ENCODE measurements at regions not wholly inside any gene's neighbourhood (a gene's known extent, or its start where the extent isn't known, plus 50 kb on each side); places are given as distances from the start of the nearest gene placed in this dataset.
"Not testable (repeated sequence)": the region's sequence is repeated elsewhere in the genome, so short reads cannot be mapped to it uniquely, and the experiment has no call there.

GRCh38 chr5:82519558-82519957 is 241.4 kb upstream of the RPS23 start:
- DNase-seq (ENCODE audit: extremely low read depth, low read depth), result no peak
- no peak for TF ChIP-seq CTCF (IDR thresholded peaks at IDR 0.05; ENCODE audit: low read depth, low read length)

GRCh38 chr5:82517544-82518075 is 239.5 kb upstream of the RPS23 start:
- no peak for DNase-seq (ENCODE audit: extremely low read depth, low read depth)
- no peak for TF ChIP-seq CTCF (IDR thresholded peaks at IDR 0.05; ENCODE audit: low read depth, low read length)

GRCh38 chr5:82513738-82514137 is 235.6 kb upstream of the RPS23 start:
- no peak for DNase-seq (ENCODE audit: extremely low read depth, low read depth)
- no peak for TF ChIP-seq CTCF (IDR thresholded peaks at IDR 0.05; ENCODE audit: low read depth, low read length)

- TF ChIP-seq CTCF (IDR thresholded peaks at IDR 0.05; ENCODE audit: low read depth, low read length), result no peak
- no peak for DNase-seq (ENCODE audit: extremely low read depth, low read depth)
Observed at GRCh38 chr5:82512025-82512424, 233.9 kb upstream of the RPS23 start.

GRCh38 chr5:82511134-82511533 is 233.0 kb upstream of the RPS23 start:
- DNase-seq (ENCODE audit: extremely low read depth, low read depth), result no peak
- TF ChIP-seq CTCF (IDR thresholded peaks at IDR 0.05; ENCODE audit: low read depth, low read length), result no peak

- DNase-seq (ENCODE audit: extremely low read depth, low read depth), result no peak
- no peak for TF ChIP-seq CTCF (IDR thresholded peaks at IDR 0.05; ENCODE audit: low read depth, low read length)
Observed at GRCh38 chr5:82509762-82510161, 231.6 kb upstream of the RPS23 start.

GRCh38 chr5:82506390-82506789 is 228.2 kb upstream of the RPS23 start:
- not testable (repeated sequence) for DNase-seq (ENCODE audit: extremely low read depth, low read depth)

GRCh38 chr5:82499725-82500244 is 221.6 kb upstream of the RPS23 start:
- no peak for TF ChIP-seq CTCF (IDR thresholded peaks at IDR 0.05; ENCODE audit: low read depth, low read length)
- no peak for DNase-seq (ENCODE audit: extremely low read depth, low read depth)

All from AG09319 (cell line).